ENCODE measurements at regions not wholly inside any gene's neighbourhood (a gene's known extent, or its start where the extent isn't known, plus 50 kb on each side); places are given as distances from the start of the nearest gene placed in this dataset.

- no peak for TF ChIP-seq CTCF (IDR thresholded peaks at IDR 0.05)
- TF ChIP-seq ZFX (IDR thresholded peaks at IDR 0.05; ENCODE audit: borderline replicate concordance), result no peak
These were observed 197.0 kb upstream of the SEMA6A start for GRCh38 chr5:116771466-116772151.

Data from 22Rv1 (cell line).